Natural killer cell (primary cell): ENCODE measurements at regions not wholly inside any gene's neighbourhood (a gene's known extent, or its start where the extent isn't known, plus 50 kb on each side); places are given as distances from the start of the nearest gene placed in this dataset.

ENCODE experiments used
- ATAC-seq, 3 donors: fragments of 150-1000 bp in 2 of 3; fragments of 200-7000 bp in 1 of 3; cut with Tn5 transposase; 1 replicate in 1 of 3; 2 replicates in 2 of 3; pipeline ENCODE4 v1.10.0; 2021; ENCODE audit warnings: mild to moderate bottlenecking in 2 of 3, moderate library complexity in 2 of 3
- DNase-seq, 2 donors: peaks; one replicate each; pipeline versions ENCODE4 v3.0.0 to v3.0.0-alpha.2; 2013 to 2021; ENCODE audit warnings: mixed read lengths in 1 of 2
- H3K27ac ChIP-seq: one replicate; pipeline ENCODE4 v1.5.1; 2013; ENCODE audit warnings: mild to moderate bottlenecking, low read length
- H3K27me3 ChIP-seq: one replicate; pipeline ENCODE4 v1.6.1; 2013; ENCODE audit warnings: low read length; ENCODE audit not compliant: control insufficient read depth, insufficient read depth
- H3K36me3 ChIP-seq: one replicate; pipeline ENCODE4 v1.6.1; 2013; ENCODE audit warnings: low read length; ENCODE audit not compliant: control insufficient read depth, insufficient read depth
- H3K4me1 ChIP-seq: one replicate; pipeline ENCODE4 v1.6.1; 2013; ENCODE audit warnings: low read length; ENCODE audit not compliant: control insufficient read depth, insufficient read depth
- H3K4me3 ChIP-seq: one replicate; pipeline ENCODE4 v1.5.1; 2013; ENCODE audit warnings: low read length
- H3K9me3 ChIP-seq: one replicate; pipeline ENCODE4 v1.6.1; 2013; ENCODE audit warnings: low read length; ENCODE audit not compliant: control insufficient read depth, insufficient read depth
- H3K27ac Mint-ChIP-seq, 2 donors: one replicate each; pipeline ENCODE4 v1.8.0; 2022; ENCODE audit warnings: mild to moderate bottlenecking in 2 of 2, mixed read lengths in 2 of 2, moderate library complexity in 1 of 2
- H3K27me3 Mint-ChIP-seq, 2 donors: one replicate each; pipeline ENCODE4 v1.8.0; 2022; ENCODE audit warnings: low read depth in 2 of 2, mixed read lengths in 2 of 2
- H3K36me3 Mint-ChIP-seq: one replicate; pipeline ENCODE4 v1.8.0; 2022; ENCODE audit warnings: mixed read lengths
- H3K4me1 Mint-ChIP-seq, 2 donors: one replicate each; pipeline ENCODE4 v1.8.0; 2022; ENCODE audit warnings: mixed read lengths in 2 of 2
- H3K4me3 Mint-ChIP-seq: one replicate; pipeline ENCODE4 v1.8.0; 2022; ENCODE audit warnings: mild to moderate bottlenecking, moderate library complexity, mixed read lengths
- H3K9me3 Mint-ChIP-seq, 2 donors: one replicate each; pipeline ENCODE4 v1.8.0; 2022; ENCODE audit warnings: mixed read lengths in 2 of 2
- WGBS: methylation state at CpG from one replicate; pipeline ENCODE4 v1.1.7; 2013; ENCODE audit warnings: missing lambda C conversion rate; ENCODE audit not compliant: insufficient coverage; 5-methylcytosine and 5-hydroxymethylcytosine counted together
- intact Hi-C: fragments of 100-400 bp; cut with micrococcal nuclease; formaldehyde crosslinking; loops from one replicate; pipeline ENCODE4 v1.14.2; 2022
- TF ChIP-seq, protein P1 (sequence below): fragments of 200-600 bp; IDR thresholded peaks from one replicate; pipeline ENCODE4 v1.8.0; 2022; ENCODE audit warnings: antibody characterized with exemption

DNA sequence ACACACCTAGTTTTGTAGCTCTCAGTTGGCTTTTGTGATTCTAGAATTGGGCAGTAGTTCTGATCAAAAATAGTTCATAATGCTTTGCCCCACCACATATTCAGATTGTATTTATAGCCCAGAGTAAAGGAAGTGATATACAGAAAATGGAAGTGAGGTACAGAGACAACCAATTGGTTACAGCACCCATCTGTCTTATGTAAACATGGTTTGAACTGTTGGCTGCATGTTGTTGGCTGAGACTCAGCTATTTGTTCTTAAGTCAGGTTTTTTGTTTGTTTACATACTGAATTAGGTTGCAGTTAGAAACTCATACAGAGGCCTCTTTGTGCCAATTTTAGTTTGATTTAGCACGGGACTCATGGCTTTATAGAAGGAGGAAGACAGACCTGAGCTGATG lies 158.9 kb upstream of the GPR26 start:
- no peaks in the 10 kb centered on the region for H3K36me3 ChIP-seq
- ATAC-seq (no peak), DNase-seq (no peak)
- H3K4me3 ChIP-seq: no peak overlapping the region
- intact Hi-C loops: no loop called here
- no peaks in the 10 kb centered on the region for H3K9me3 ChIP-seq
- Mint-ChIP-seq H3K27me3 (peaks cover 13 to 15% of the 10 kb centered on the region in 2 donors), H3K9me3 (no peaks in the 10 kb centered on the region), H3K4me3 (no peak overlapping the region), H3K4me1 (no peaks in the 10 kb centered on the region), H3K27ac (no peak overlapping the region), H3K36me3 (no peaks in the 10 kb centered on the region)
- TF ChIP-seq, protein P1, sequence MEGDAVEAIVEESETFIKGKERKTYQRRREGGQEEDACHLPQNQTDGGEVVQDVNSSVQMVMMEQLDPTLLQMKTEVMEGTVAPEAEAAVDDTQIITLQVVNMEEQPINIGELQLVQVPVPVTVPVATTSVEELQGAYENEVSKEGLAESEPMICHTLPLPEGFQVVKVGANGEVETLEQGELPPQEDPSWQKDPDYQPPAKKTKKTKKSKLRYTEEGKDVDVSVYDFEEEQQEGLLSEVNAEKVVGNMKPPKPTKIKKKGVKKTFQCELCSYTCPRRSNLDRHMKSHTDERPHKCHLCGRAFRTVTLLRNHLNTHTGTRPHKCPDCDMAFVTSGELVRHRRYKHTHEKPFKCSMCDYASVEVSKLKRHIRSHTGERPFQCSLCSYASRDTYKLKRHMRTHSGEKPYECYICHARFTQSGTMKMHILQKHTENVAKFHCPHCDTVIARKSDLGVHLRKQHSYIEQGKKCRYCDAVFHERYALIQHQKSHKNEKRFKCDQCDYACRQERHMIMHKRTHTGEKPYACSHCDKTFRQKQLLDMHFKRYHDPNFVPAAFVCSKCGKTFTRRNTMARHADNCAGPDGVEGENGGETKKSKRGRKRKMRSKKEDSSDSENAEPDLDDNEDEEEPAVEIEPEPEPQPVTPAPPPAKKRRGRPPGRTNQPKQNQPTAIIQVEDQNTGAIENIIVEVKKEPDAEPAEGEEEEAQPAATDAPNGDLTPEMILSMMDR: no peak
- WGBS: 63% methylated on average over 1 of the region's 1 CpG
- no peaks in the 10 kb centered on the region for H3K4me1 ChIP-seq
- H3K27me3 ChIP-seq: no peaks in the 10 kb centered on the region
- no peak overlapping the region for H3K27ac ChIP-seq

DNA sequence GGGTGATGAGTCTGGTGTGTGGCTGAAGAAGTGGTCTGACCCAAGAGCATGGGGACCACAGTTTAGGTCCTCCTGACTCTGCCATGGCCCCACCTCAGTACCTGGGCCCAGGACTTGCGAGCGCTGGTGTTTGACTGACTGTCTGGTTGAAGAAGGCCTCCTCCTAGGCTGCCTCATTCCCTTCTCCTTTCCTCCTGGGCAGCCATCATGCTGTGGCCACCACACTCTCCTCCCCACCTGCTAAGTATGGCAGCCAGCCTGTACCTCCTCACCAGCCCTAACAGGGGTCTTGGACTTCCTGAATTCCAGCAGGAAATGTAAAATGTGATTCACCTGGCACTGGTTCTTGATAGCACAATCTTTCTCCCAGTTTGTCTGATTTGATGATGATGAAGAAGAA lies 156.8 kb upstream of the GPR26 start:
- ATAC-seq (no peak), DNase-seq (no peak)
- no peaks in the 10 kb centered on the region for H3K27me3 ChIP-seq
- H3K4me3 ChIP-seq: no peak overlapping the region
- H3K27ac ChIP-seq: no peak overlapping the region
- H3K4me1 Mint-ChIP-seq: no peaks in the 10 kb centered on the region
- H3K36me3 Mint-ChIP-seq: no peaks in the 10 kb centered on the region
- no peak overlapping the region for H3K4me3 Mint-ChIP-seq
- intact Hi-C loops: no loop called here
- H3K4me1 ChIP-seq: no peaks in the 10 kb centered on the region
- H3K9me3 ChIP-seq: no peaks in the 10 kb centered on the region
- no peaks in the 10 kb centered on the region for H3K9me3 Mint-ChIP-seq
- TF ChIP-seq, protein P1: no peak
- no peaks in the 10 kb centered on the region for H3K36me3 ChIP-seq
- H3K27ac Mint-ChIP-seq: no peak overlapping the region
- H3K27me3 Mint-ChIP-seq: peaks cover 13 to 15% of the 10 kb centered on the region in 2 donors
- 91% methylated on average over 2 of the region's 2 CpGs for WGBS

DNA sequence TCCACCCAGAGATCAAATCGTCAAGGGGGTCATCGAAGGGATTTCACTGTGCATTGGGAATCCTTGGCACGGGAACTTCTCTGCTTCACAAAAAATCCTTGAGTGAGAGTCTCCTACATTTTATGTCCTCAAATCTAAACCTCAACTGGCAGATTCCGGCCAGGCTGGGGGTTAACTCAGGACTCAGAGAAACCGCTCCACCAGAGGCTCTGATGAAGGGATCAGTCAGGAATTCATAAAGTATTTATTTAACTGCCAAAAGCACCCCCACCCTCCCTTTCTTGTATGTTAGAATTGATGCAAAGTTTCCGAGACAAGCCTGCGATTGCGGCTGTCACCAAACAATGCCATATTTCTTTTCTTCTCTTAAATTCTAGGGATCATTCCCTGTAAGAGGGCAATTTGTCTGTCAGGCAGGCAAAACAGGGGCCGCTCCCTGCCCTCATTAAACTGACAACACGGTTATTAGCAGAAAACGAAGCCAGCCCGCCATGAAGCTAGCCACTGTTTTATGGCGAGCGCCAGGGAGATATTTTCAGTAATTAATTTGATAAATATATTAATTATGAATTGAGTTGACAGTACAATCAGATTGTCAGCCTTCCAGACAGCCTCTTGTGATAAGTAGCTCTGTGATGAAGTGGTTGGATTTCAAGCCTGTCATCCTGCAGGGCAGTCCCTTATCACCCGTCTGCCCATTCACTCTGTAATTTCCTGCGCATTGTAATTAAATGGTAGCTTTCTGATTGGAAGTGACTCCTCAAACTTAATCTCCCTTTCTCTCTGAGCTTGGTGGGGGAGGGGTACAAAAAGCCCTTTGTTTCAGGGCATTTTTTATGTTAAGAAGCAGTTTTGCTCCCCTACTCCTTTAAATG lies 153.0 kb upstream of the GPR26 start:
- no peak for ATAC-seq
- intact Hi-C loops: no loop called here
- no peaks in the 10 kb centered on the region for H3K36me3 Mint-ChIP-seq
- no peaks in the 10 kb centered on the region for H3K9me3 ChIP-seq
- H3K27me3 Mint-ChIP-seq: peaks cover 18 to 31% of the 10 kb centered on the region in 2 donors
- H3K4me3 ChIP-seq: no peak overlapping the region
- H3K27me3 ChIP-seq: no peaks in the 10 kb centered on the region
- WGBS: 90% methylated on average over 13 of the region's 16 CpGs
- TF ChIP-seq, protein P1: no peak
- H3K4me1 ChIP-seq: no peaks in the 10 kb centered on the region
- H3K36me3 ChIP-seq: no peaks in the 10 kb centered on the region
- H3K9me3 Mint-ChIP-seq: no peaks in the 10 kb centered on the region
- H3K27ac Mint-ChIP-seq: no peak overlapping the region
- DNase-seq: no peak
- no peak overlapping the region for H3K27ac ChIP-seq
- H3K4me3 Mint-ChIP-seq: no peak overlapping the region
- no peaks in the 10 kb centered on the region for H3K4me1 Mint-ChIP-seq

DNA sequence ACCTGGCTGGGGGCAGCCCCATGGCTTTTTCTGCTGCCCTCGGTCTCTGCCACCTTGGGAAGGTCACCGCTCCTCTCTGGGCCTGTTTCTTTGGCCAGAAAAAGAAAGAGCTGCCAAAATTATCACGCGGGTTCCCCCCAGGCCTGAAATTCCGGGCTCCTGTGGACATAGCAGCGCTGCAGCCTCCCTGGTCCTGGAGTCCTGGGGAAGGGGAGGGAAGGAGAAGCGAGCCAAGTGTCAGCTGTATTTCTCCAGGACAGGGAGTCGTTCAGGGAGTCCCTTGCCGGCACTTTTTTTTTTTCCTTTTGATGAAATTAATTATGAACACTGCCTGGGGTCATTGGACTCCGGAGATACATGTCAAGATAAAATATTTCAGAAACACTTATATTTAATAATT lies 152.3 kb upstream of the GPR26 start:
- Histone ChIP-seq H3K27ac (no peak overlapping the region), H3K4me1 (no peaks in the 10 kb centered on the region), H3K27me3 (no peaks in the 10 kb centered on the region), H3K9me3 (no peaks in the 10 kb centered on the region), H3K36me3 (no peaks in the 10 kb centered on the region), H3K4me3 (no peak overlapping the region)
- Mint-ChIP-seq H3K36me3 (no peaks in the 10 kb centered on the region), H3K4me1 (no peaks in the 10 kb centered on the region), H3K27ac (no peak overlapping the region), H3K4me3 (no peak overlapping the region), H3K27me3 (peaks cover 18 to 31% of the 10 kb centered on the region in 2 donors), H3K9me3 (no peaks in the 10 kb centered on the region)
- no peak for ATAC-seq
- intact Hi-C loops: no loop called here
- TF ChIP-seq, protein P1: no peak
- WGBS: 63% methylated on average over 9 of the region's 10 CpGs
- DNase-seq: no peak
